ENCODE measurements at regions not wholly inside any gene's neighbourhood (a gene's known extent, or its start where the extent isn't known, plus 50 kb on each side); places are given as distances from the start of the nearest gene placed in this dataset.
A peak's percentile ranks its signal among the peaks of the same experiment; 100 is the strongest.

DNA sequence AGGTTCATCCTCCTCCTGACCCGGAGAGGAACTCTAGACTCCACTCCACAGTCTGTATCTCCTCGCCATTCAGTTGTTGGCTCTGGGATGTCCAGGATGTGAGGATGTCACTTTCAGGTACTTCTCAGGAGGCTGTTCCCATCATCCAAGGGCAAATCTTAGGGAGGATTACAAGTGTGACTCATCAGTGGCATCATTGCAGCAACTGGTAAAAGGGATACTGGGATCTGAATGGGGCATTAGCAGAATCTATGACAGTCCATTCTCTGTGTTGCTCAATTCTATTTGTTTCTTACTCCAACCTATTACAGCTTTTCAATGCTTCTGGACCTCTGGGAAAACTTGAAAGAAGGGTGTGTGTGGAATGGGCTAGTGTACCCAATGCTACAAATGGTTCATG is 81.5 kb upstream of the FN1 start:
- Histone ChIP-seq H3K36me3 (ENCODE audit: insufficient read depth, low read length) (no peaks in the 10 kb centered on the region), H3K79me2 (ENCODE audit: insufficient read depth, low read length) (no peaks in the 10 kb centered on the region), H4K20me1 (ENCODE audit: insufficient read depth, low read length) (no peaks in the 10 kb centered on the region), H3K4me1 (ENCODE audit: insufficient read depth, low read length) (peaks cover 3% of the 10 kb centered on the region), H3K4me2 (ENCODE audit: insufficient read depth, low read length) (no peak overlapping the region), H3K9me3 (ENCODE audit: low read depth, low read length) (no peaks in the 10 kb centered on the region), H2AFZ (ENCODE audit: low read length) (no peak overlapping the region), H3K27ac (ENCODE audit: low read depth, low read length) (no peak overlapping the region), H3K27me3 (ENCODE audit: insufficient read depth, low read length) (no peaks in the 10 kb centered on the region), H3K4me3 (ENCODE audit: insufficient read depth, low read length) (no peak overlapping the region)
- no peak for DNase-seq (ENCODE audit: insufficient read length, low spot score, missing footprints)
- TF ChIP-seq, protein P1, sequence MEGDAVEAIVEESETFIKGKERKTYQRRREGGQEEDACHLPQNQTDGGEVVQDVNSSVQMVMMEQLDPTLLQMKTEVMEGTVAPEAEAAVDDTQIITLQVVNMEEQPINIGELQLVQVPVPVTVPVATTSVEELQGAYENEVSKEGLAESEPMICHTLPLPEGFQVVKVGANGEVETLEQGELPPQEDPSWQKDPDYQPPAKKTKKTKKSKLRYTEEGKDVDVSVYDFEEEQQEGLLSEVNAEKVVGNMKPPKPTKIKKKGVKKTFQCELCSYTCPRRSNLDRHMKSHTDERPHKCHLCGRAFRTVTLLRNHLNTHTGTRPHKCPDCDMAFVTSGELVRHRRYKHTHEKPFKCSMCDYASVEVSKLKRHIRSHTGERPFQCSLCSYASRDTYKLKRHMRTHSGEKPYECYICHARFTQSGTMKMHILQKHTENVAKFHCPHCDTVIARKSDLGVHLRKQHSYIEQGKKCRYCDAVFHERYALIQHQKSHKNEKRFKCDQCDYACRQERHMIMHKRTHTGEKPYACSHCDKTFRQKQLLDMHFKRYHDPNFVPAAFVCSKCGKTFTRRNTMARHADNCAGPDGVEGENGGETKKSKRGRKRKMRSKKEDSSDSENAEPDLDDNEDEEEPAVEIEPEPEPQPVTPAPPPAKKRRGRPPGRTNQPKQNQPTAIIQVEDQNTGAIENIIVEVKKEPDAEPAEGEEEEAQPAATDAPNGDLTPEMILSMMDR (IDR thresholded peaks at IDR 0.05; ENCODE audit: extremely low read depth, low read depth, low read length): no peak

DNA sequence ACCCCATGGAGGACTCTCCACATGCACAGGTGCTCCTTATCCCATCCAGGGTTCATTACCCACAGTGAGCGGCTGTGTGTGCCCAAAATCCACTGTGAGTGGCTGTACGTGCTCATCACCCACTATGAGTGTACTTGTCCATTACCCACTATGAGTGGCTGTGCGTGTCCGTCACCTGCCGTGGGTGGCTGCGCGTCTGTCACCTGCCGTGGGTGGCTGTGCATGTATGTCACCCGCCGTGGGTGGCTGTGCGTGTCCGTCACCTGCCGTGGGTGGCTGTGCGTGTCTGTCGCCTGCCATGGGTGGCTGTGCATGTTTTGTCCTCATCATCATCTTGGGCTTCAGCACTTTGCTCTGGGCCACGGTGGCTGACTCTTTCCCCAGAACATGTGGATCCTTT is 78.6 kb upstream of the FN1 start:
- peak overlapping the region; percentile 50 for H2AFZ ChIP-seq (ENCODE audit: low read length)
- no peaks in the 10 kb centered on the region for H4K20me1 ChIP-seq (ENCODE audit: insufficient read depth, low read length)
- H3K9me3 ChIP-seq (ENCODE audit: low read depth, low read length): no peaks in the 10 kb centered on the region
- H3K27me3 ChIP-seq (ENCODE audit: insufficient read depth, low read length): no peaks in the 10 kb centered on the region
- no peak overlapping the region for H3K27ac ChIP-seq (ENCODE audit: low read depth, low read length)
- TF ChIP-seq, protein P1 (IDR thresholded peaks at IDR 0.05; ENCODE audit: extremely low read depth, low read depth, low read length): no peak
- H3K79me2 ChIP-seq (ENCODE audit: insufficient read depth, low read length): no peaks in the 10 kb centered on the region
- H3K4me2 ChIP-seq (ENCODE audit: insufficient read depth, low read length): no peak overlapping the region
- H3K36me3 ChIP-seq (ENCODE audit: insufficient read depth, low read length): no peaks in the 10 kb centered on the region
- no peak overlapping the region for H3K4me3 ChIP-seq (ENCODE audit: insufficient read depth, low read length)
- H3K4me1 ChIP-seq (ENCODE audit: insufficient read depth, low read length): no peaks in the 10 kb centered on the region
- no peak for DNase-seq (ENCODE audit: insufficient read length, low spot score, missing footprints)

GRCh38 chr2:215511454-215512346 is 75.8 kb upstream of the FN1 start:
- Histone ChIP-seq H3K36me3 (ENCODE audit: insufficient read depth, low read length) (no peaks in the 10 kb centered on the region), H3K27ac (ENCODE audit: low read depth, low read length) (no peak overlapping the region), H3K4me1 (ENCODE audit: insufficient read depth, low read length) (peaks cover 17% of the 10 kb centered on the region), H3K4me2 (ENCODE audit: insufficient read depth, low read length) (no peak overlapping the region), H3K9me3 (ENCODE audit: low read depth, low read length) (no peaks in the 10 kb centered on the region), H4K20me1 (ENCODE audit: insufficient read depth, low read length) (no peaks in the 10 kb centered on the region), H3K4me3 (ENCODE audit: insufficient read depth, low read length) (no peak overlapping the region), H3K27me3 (ENCODE audit: insufficient read depth, low read length) (no peaks in the 10 kb centered on the region), H2AFZ (ENCODE audit: low read length) (peak overlapping the region; percentile 67), H3K79me2 (ENCODE audit: insufficient read depth, low read length) (no peaks in the 10 kb centered on the region)
- TF ChIP-seq, protein P1 (IDR thresholded peaks at IDR 0.05; ENCODE audit: extremely low read depth, low read depth, low read length): no peak
- DNase-seq (ENCODE audit: insufficient read length, low spot score, missing footprints): peak; percentile 63

- no peak for DNase-seq (ENCODE audit: insufficient read length, low spot score, missing footprints)
Observed at GRCh38 chr2:215507836-215508235, 72.0 kb upstream of the FN1 start.

More at GRCh38 chr2:215507836-215508235, 72.0 kb upstream of the FN1 start:
- H3K36me3 ChIP-seq (ENCODE audit: insufficient read depth, low read length): no peaks in the 10 kb centered on the region
- H3K27me3 ChIP-seq (ENCODE audit: insufficient read depth, low read length): no peaks in the 10 kb centered on the region
- no peaks in the 10 kb centered on the region for H4K20me1 ChIP-seq (ENCODE audit: insufficient read depth, low read length)
- no peaks in the 10 kb centered on the region for H3K9me3 ChIP-seq (ENCODE audit: low read depth, low read length)
- H3K79me2 ChIP-seq (ENCODE audit: insufficient read depth, low read length): no peaks in the 10 kb centered on the region
- H3K4me1 ChIP-seq (ENCODE audit: insufficient read depth, low read length): peaks cover 43% of the 10 kb centered on the region
- no peak overlapping the region for H3K4me3 ChIP-seq (ENCODE audit: insufficient read depth, low read length)
- H2AFZ ChIP-seq (ENCODE audit: low read length): peak overlapping the region; percentile 52
- no peak overlapping the region for H3K4me2 ChIP-seq (ENCODE audit: insufficient read depth, low read length)
- peak overlapping the region; percentile 15 for H3K27ac ChIP-seq (ENCODE audit: low read depth, low read length)
- TF ChIP-seq, protein P1 (IDR thresholded peaks at IDR 0.05; ENCODE audit: extremely low read depth, low read depth, low read length): no peak

All from osteoblast (primary cell).